Kidney (tissue), 13 donors: ENCODE measurements at regions not wholly inside any gene's neighbourhood (a gene's known extent, or its start where the extent isn't known, plus 50 kb on each side); places are given as distances from the start of the nearest gene placed in this dataset.

ENCODE experiments used
- DNase-seq, 5 donors: peaks; one replicate each; pipeline ENCODE4 v3.0.0-alpha.2; 2013 to 2020
- FAIRE-seq: peaks from 2 replicates; lab custom pipeline; 2012; peaks lifted over from hg19 to GRCh38; lab: Jason Lieb, UNC
- H3K27ac ChIP-seq, 2 donors: one replicate each; pipeline ENCODE4 v1.7.0; 2013; ENCODE audit warnings: low read depth in 2 of 2, low read length in 2 of 2, inconsistent platforms in 1 of 2
- H3K27me3 ChIP-seq: one replicate; pipeline ENCODE4 v1.7.1; 2013; ENCODE audit warnings: low read length, inconsistent platforms; ENCODE audit not compliant: control insufficient read depth, insufficient read depth
- H3K36me3 ChIP-seq, 3 donors: one replicate each; pipeline versions ENCODE4 v1.7.0 to v1.7.1; 2013; ENCODE audit warnings: low read length in 3 of 3, control low read depth in 1 of 3, inconsistent platforms in 1 of 3; ENCODE audit not compliant: insufficient read depth in 3 of 3, control insufficient read depth in 2 of 3
- H3K4me1 ChIP-seq, 3 donors: one replicate each; pipeline versions ENCODE4 v1.7.0 to v1.7.1; 2013; ENCODE audit warnings: low read length in 3 of 3, inconsistent platforms in 1 of 3, low read depth in 1 of 3; ENCODE audit not compliant: control insufficient read depth in 2 of 3, insufficient read depth in 2 of 3
- H3K4me3 ChIP-seq, 3 donors: one replicate each; pipeline versions ENCODE4 v1.7.0 to v1.8.1; 2013; ENCODE audit warnings: low read length in 3 of 3, control low read depth in 1 of 3, inconsistent platforms in 1 of 3
- H3K9ac ChIP-seq, 3 donors: one replicate each; pipeline versions ENCODE4 v1.7.0 to v1.7.1; 2013; ENCODE audit warnings: low read length in 3 of 3, control low read depth in 1 of 3, inconsistent platforms in 1 of 3
- H3K9me3 ChIP-seq, 3 donors: one replicate each; pipeline versions ENCODE4 v1.7.0 to v1.7.1; 2013; ENCODE audit warnings: low read length in 3 of 3, control low read depth in 1 of 3, inconsistent platforms in 1 of 3; ENCODE audit not compliant: control insufficient read depth in 2 of 3, insufficient read depth in 1 of 3
- intact Hi-C: fragments of 100-400 bp; cut with DNase I; formaldehyde crosslinking; loops from one replicate; pipeline ENCODE4 v1.11.1; 2022
- TF ChIP-seq, protein P1 (sequence below): IDR thresholded peaks from 3 replicates; pipeline ENCODE4 v1.5.1; 2012; ENCODE audit warnings: mild to moderate bottlenecking, moderate library complexity, borderline replicate concordance; ENCODE audit not compliant: insufficient read depth; ENCODE audit errors: extremely low read depth
- donor health status: control.
- donor health status: control.
- donor health status: control.
- donor health status: control.
- donor health status: control.
- donor health status: DM: yes; HTN: yes; CAD: no.
- donor health status: Normal renal cell carcinoma (clear cell type).

DNA sequence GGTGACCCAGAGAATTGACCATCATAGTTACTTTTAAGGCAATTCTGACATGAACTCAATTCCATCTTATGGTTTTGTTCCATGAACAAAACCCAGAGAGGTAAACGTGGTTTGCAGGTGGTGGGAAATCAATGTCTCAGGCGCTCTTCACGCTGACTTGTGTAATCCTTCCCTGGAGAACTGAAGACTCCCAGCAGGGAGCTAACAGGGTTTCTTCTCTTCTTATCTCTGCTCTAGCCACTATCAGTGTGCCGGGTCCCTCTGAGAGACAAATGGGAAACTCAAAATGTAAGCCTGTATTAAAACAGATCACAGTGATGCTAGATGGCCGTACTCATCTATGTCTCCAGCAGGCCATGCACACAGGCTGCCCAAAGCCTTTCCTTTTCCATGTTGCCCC lies 57.6 kb upstream of the ARGLU1 start:
- no peak overlapping the region for H3K4me3 ChIP-seq
- H3K9me3 ChIP-seq, result no peaks in the 10 kb centered on the region
- DNase-seq (no peak), FAIRE-seq (no peak)
- no peaks in the 10 kb centered on the region for H3K4me1 ChIP-seq
- no peaks in the 10 kb centered on the region for H3K27me3 ChIP-seq
- H3K36me3 ChIP-seq, result no peaks in the 10 kb centered on the region
- H3K9ac ChIP-seq, result no peak overlapping the region
- no peak overlapping the region for H3K27ac ChIP-seq
- intact Hi-C loops, result no loop called here
- TF ChIP-seq, protein P1, sequence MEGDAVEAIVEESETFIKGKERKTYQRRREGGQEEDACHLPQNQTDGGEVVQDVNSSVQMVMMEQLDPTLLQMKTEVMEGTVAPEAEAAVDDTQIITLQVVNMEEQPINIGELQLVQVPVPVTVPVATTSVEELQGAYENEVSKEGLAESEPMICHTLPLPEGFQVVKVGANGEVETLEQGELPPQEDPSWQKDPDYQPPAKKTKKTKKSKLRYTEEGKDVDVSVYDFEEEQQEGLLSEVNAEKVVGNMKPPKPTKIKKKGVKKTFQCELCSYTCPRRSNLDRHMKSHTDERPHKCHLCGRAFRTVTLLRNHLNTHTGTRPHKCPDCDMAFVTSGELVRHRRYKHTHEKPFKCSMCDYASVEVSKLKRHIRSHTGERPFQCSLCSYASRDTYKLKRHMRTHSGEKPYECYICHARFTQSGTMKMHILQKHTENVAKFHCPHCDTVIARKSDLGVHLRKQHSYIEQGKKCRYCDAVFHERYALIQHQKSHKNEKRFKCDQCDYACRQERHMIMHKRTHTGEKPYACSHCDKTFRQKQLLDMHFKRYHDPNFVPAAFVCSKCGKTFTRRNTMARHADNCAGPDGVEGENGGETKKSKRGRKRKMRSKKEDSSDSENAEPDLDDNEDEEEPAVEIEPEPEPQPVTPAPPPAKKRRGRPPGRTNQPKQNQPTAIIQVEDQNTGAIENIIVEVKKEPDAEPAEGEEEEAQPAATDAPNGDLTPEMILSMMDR, result no peak

GRCh38 chr13:106623799-106624460 lies 56.0 kb upstream of the ARGLU1 start:
- Histone ChIP-seq H3K27me3 (no peaks in the 10 kb centered on the region), H3K9ac (no peak overlapping the region)
- TF ChIP-seq, protein P1, result no peak

GRCh38 chr13:106621833-106622232 lies 53.9 kb upstream of the ARGLU1 start:
- FAIRE-seq (no peak), DNase-seq (no peak)
- Histone ChIP-seq H3K4me3 (no peak overlapping the region), H3K27me3 (no peaks in the 10 kb centered on the region), H3K4me1 (no peaks in the 10 kb centered on the region), H3K9ac (no peak overlapping the region), H3K36me3 (no peaks in the 10 kb centered on the region), H3K9me3 (no peaks in the 10 kb centered on the region), H3K27ac (no peak overlapping the region)
- intact Hi-C loops, result no loop called here
- TF ChIP-seq, protein P1, result no peak

More at GRCh38 chr13:106623799-106624460, 56.0 kb upstream of the ARGLU1 start:
- Histone ChIP-seq H3K27ac (peak overlapping the region; percentile 15 to 20), H3K4me1 (no peaks in the 10 kb centered on the region), H3K4me3 (no peak overlapping the region), H3K36me3 (no peaks in the 10 kb centered on the region), H3K9me3 (no peaks in the 10 kb centered on the region)
- intact Hi-C loops, result no loop called here
- DNase-seq (no peak), FAIRE-seq (no peak)
